SK-N-SH (cell line): ENCODE measurements at regions not wholly inside any gene's neighbourhood (a gene's known extent, or its start where the extent isn't known, plus 50 kb on each side); places are given as distances from the start of the nearest gene placed in this dataset.

Experiments
- CTCF ChIA-PET: fragments of 300-600, 350-600 bp; formaldehyde crosslinking; extraction: SDS; loops from one replicate; lab custom pipeline; 2021; lab: Yijun Ruan, JAX
- POLR2A ChIA-PET: fragments of 350-600 bp; sonication (Branson Sonifier 250); formaldehyde crosslinking; extraction: SDS; loops from one replicate; lab custom pipeline; 2020; ENCODE audit warnings: antibody characterized with exemption, inconsistent platforms; lab: Yijun Ruan, JAX
- DNase-seq: peaks from one replicate; pipeline ENCODE4 v3.0.0; 2012
- H2AFZ ChIP-seq: fragments of 200-600 bp; sonication (generic); 2 replicates; pipeline ENCODE4 v1.8.1; 2016; ENCODE audit warnings: antibody characterized with exemption, mild to moderate bottlenecking, low read depth
- H3F3A ChIP-seq: fragments of 200-600 bp; sonication (generic); replicated peaks from 2 replicates; pipeline ENCODE3; 2016; ENCODE audit warnings: antibody characterized with exemption, mild to moderate bottlenecking; ENCODE audit not compliant: insufficient read depth
- H3K27ac ChIP-seq, 2 experiments: fragments of 200-500 bp in 1 of 2; fragments of 200-600 bp in 1 of 2; sonication (Bioruptor generic) in 1 of 2; sonication (generic), shearing (Covaris generic) in 1 of 2; 2 replicates each; pipeline versions ENCODE4 v1.5.1 to v1.6.1; 2014 to 2016; ENCODE audit warnings: low read depth in 2 of 2, inconsistent platforms in 1 of 2, low read length in 1 of 2, mild to moderate bottlenecking in 1 of 2, mixed read lengths in 1 of 2
- H3K27me3 ChIP-seq: fragments of 200-600 bp; sonication (generic), shearing (Covaris generic); 2 replicates; pipeline ENCODE4 v1.6.1; 2016; ENCODE audit warnings: mixed run types; ENCODE audit not compliant: insufficient read depth
- H3K36me3 ChIP-seq, 2 experiments: fragments of 200-500 bp in 1 of 2; fragments of 200-600 bp in 1 of 2; sonication (Bioruptor generic) in 1 of 2; sonication (generic) in 1 of 2; replicated peaks in 1 of 2; 2 replicates each; pipeline versions ENCODE3 to v1.5.1; 2014 to 2016; ENCODE audit warnings: low read length in 1 of 2, mild to moderate bottlenecking in 1 of 2; ENCODE audit not compliant: insufficient read depth in 2 of 2, control insufficient read depth in 1 of 2
- H3K4me1 ChIP-seq, 2 experiments: fragments of 200-500 bp in 1 of 2; fragments of 200-600 bp in 1 of 2; sonication (Bioruptor generic) in 1 of 2; sonication (generic), shearing (Covaris generic) in 1 of 2; 2 replicates each; pipeline versions ENCODE4 v1.5.1 to v1.6.1; 2014 to 2016; ENCODE audit warnings: low read depth in 1 of 2, low read length in 1 of 2, mixed run types in 1 of 2; ENCODE audit not compliant: insufficient read depth in 2 of 2, control insufficient read depth in 1 of 2
- H3K4me2 ChIP-seq: fragments of 200-600 bp; sonication (generic), shearing (Covaris generic); 2 replicates; pipeline ENCODE4 v1.6.1; 2017; ENCODE audit warnings: mixed run types
- H3K4me3 ChIP-seq, 2 experiments: fragments of 200-500 bp in 1 of 2; fragments of 200-600 bp in 1 of 2; sonication (Bioruptor generic) in 1 of 2; sonication (generic), shearing (Covaris generic) in 1 of 2; 2 replicates each; pipeline versions ENCODE4 v1.5.1 to v1.8.1; 2014 to 2016; ENCODE audit warnings: low read depth in 2 of 2, inconsistent platforms in 1 of 2, low read length in 1 of 2, mild to moderate bottlenecking in 1 of 2, mixed read lengths in 1 of 2, moderate library complexity in 1 of 2
- H3K79me2 ChIP-seq: fragments of 200-600 bp; sonication (generic); 2 replicates; pipeline ENCODE4 v1.8.1; 2017; ENCODE audit warnings: mild to moderate bottlenecking; ENCODE audit not compliant: insufficient read depth
- H3K9ac ChIP-seq: fragments of 200-600 bp; sonication (generic); 2 replicates; pipeline ENCODE4 v1.6.1; 2017; ENCODE audit warnings: mixed run types
- H3K9me2 ChIP-seq: fragments of 200-600 bp; sonication (generic); 2 replicates; pipeline ENCODE4 v1.6.1; 2017; ENCODE audit warnings: mixed run types
- H3K9me3 ChIP-seq: fragments of 200-600 bp; sonication (generic); 2 replicates; pipeline ENCODE4 v1.6.1; 2017; ENCODE audit warnings: mixed run types, mild to moderate bottlenecking, moderate library complexity
- H4K20me1 ChIP-seq: fragments of 200-600 bp; sonication (generic); 2 replicates; pipeline ENCODE4 v1.6.1; 2017; ENCODE audit warnings: mild to moderate bottlenecking, mixed run types; ENCODE audit not compliant: insufficient read depth
- CHD2 ChIP-seq: fragments of 150-350 bp; IDR thresholded peaks from 2 replicates; pipeline ENCODE4 v1.6.1; 2018; ENCODE audit warnings: low read length; ENCODE audit not compliant: partially characterized antibody
- EZH2phosphoT487 ChIP-seq: fragments of 200-600 bp; sonication (generic); IDR thresholded peaks from 2 replicates; pipeline ENCODE4 v1.6.1; 2017; ENCODE audit warnings: low read depth, mixed run types, mild to moderate bottlenecking, antibody characterized with exemption, moderate library complexity, borderline replicate concordance
- FOSL2 ChIP-seq: IDR thresholded peaks from 2 replicates; pipeline ENCODE4 v1.4.0; 2012; ENCODE audit warnings: low read depth, mild to moderate bottlenecking, moderate library complexity, borderline replicate concordance
- FOXJ3 ChIP-seq: sonication (generic); formaldehyde crosslinking; IDR thresholded peaks from 2 replicates; pipeline ENCODE4 v1.5.1; 2020; ENCODE audit warnings: mild to moderate bottlenecking, missing genetic modification reagents
- GABPA ChIP-seq: IDR thresholded peaks from 2 replicates; pipeline ENCODE4 v1.4.0; 2012; ENCODE audit warnings: low read depth, mild to moderate bottlenecking
- JUND ChIP-seq: IDR thresholded peaks from 2 replicates; pipeline ENCODE4 v1.4.0; 2012
- MAX ChIP-seq: IDR thresholded peaks from 2 replicates; pipeline ENCODE4 v1.4.0; 2012; ENCODE audit warnings: low read depth
- MXI1 ChIP-seq: IDR thresholded peaks from 2 replicates; pipeline ENCODE4 v1.6.1; 2012; ENCODE audit warnings: mild to moderate bottlenecking, low read depth, low read length, improper control_type of control experiment
- NFIC ChIP-seq: IDR thresholded peaks from 2 replicates; pipeline ENCODE4 v1.4.0; 2012; ENCODE audit warnings: borderline replicate concordance
- RCOR1 ChIP-seq: fragments of 150-350 bp; IDR thresholded peaks from 2 replicates; pipeline ENCODE4 v1.6.1; 2017; ENCODE audit warnings: antibody characterized with exemption, low read length
- REST ChIP-seq: IDR thresholded peaks from 2 replicates; pipeline ENCODE4 v1.6.1; 2012; ENCODE audit warnings: mild to moderate bottlenecking, low read depth, low read length, moderate library complexity
- RFX5 ChIP-seq: IDR thresholded peaks from 2 replicates; pipeline ENCODE4 v1.6.1; 2012; ENCODE audit warnings: mild to moderate bottlenecking, improper control_type of control experiment, low read length
- TCF12 ChIP-seq: IDR thresholded peaks from 2 replicates; pipeline ENCODE4 v1.4.0; 2012
- TEAD4 ChIP-seq: IDR thresholded peaks from 2 replicates; pipeline ENCODE4 v1.4.0; 2012; ENCODE audit warnings: mild to moderate bottlenecking, borderline replicate concordance; ENCODE audit not compliant: insufficient read depth
- ZBTB33 ChIP-seq: IDR thresholded peaks from 2 replicates; pipeline ENCODE4 v1.4.0; 2012; ENCODE audit warnings: low read depth, borderline replicate concordance
- WGBS: methylation state at CpG from one replicate; pipeline ENCODE4 v1.1.6; 2017; ENCODE audit warnings: low lambda C conversion rate; 5-methylcytosine and 5-hydroxymethylcytosine counted together
- TF ChIP-seq, protein P1 (sequence below): fragments of 150-350 bp; IDR thresholded peaks from 2 replicates; pipeline ENCODE4 v1.6.1; 2017; ENCODE audit warnings: antibody characterized with exemption, low read length, low read depth, borderline replicate concordance
- TF ChIP-seq, protein P2 (sequence below): IDR thresholded peaks from 2 replicates; pipeline ENCODE4 v1.4.0; 2012; ENCODE audit warnings: low read depth, borderline replicate concordance
- TF ChIP-seq, protein P3 (sequence below): fragments of 200-600 bp; sonication (generic); IDR thresholded peaks from 2 replicates; pipeline ENCODE4 v1.6.1; 2017; ENCODE audit warnings: antibody characterized with exemption, mild to moderate bottlenecking, moderate library complexity
- TF ChIP-seq, protein P4 (sequence below): fragments of 150-350 bp; IDR thresholded peaks from 2 replicates; pipeline ENCODE4 v1.6.1; 2016; ENCODE audit warnings: mild to moderate bottlenecking, low read depth, low read length

DNA sequence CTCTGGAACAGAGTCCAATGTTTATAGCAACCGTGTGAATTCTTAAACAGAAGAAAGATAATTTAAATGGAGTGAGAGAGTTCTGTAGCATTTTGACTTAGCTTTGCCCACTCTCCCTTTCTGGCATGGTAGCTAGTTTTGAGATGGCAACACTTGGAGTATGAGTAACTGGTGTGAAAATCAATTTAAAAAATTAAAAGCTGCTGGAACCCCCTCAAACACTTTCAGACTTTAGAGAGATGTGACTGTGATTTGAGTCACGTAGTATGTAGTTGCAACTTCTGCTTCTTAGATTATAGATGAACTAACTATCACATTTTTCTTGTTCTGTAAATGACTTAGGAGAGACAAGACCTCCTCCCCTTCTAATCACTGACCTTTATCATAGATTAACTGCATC, 2309.5 kb upstream of the C9orf72 start:
- H3K36me3 ChIP-seq = no peaks in the 10 kb centered on the region
- no peaks in the 10 kb centered on the region for H4K20me1 ChIP-seq
- ChIA-PET CTCF (no interaction called here), POLR2A (no interaction called here)
- no peaks in the 10 kb centered on the region for H3K9me2 ChIP-seq
- WGBS = 51% methylated on average over 2 of the region's 2 CpGs
- H3K9me3 ChIP-seq = no peaks in the 10 kb centered on the region
- no peaks in the 10 kb centered on the region for H3K79me2 ChIP-seq
- H3K4me1 ChIP-seq = no peaks in the 10 kb centered on the region
- no peak overlapping the region for H3K9ac ChIP-seq
- H3K27me3 ChIP-seq = no peaks in the 10 kb centered on the region
- H3F3A ChIP-seq = no peaks in the 10 kb centered on the region
- no peak overlapping the region for H2AFZ ChIP-seq
- no peak overlapping the region for H3K4me3 ChIP-seq
- TF ChIP-seq, protein P1, sequence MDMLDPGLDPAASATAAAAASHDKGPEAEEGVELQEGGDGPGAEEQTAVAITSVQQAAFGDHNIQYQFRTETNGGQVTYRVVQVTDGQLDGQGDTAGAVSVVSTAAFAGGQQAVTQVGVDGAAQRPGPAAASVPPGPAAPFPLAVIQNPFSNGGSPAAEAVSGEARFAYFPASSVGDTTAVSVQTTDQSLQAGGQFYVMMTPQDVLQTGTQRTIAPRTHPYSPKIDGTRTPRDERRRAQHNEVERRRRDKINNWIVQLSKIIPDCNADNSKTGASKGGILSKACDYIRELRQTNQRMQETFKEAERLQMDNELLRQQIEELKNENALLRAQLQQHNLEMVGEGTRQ = no peak
- no peak for TF ChIP-seq EZH2phosphoT487
- TF ChIP-seq JUND = no peak
- TF ChIP-seq CHD2 = no peak
- no peak for TF ChIP-seq TEAD4
- TF ChIP-seq REST = no peak
- TF ChIP-seq, protein P2, sequence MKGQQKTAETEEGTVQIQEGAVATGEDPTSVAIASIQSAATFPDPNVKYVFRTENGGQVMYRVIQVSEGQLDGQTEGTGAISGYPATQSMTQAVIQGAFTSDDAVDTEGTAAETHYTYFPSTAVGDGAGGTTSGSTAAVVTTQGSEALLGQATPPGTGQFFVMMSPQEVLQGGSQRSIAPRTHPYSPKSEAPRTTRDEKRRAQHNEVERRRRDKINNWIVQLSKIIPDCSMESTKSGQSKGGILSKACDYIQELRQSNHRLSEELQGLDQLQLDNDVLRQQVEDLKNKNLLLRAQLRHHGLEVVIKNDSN = no peak
- TF ChIP-seq ZBTB33 = no peak
- no peak for TF ChIP-seq GABPA
- no peak for TF ChIP-seq FOXJ3 (CRISPR knock-in tag)
- TF ChIP-seq TCF12 = no peak
- no peak for TF ChIP-seq NFIC
- TF ChIP-seq, protein P3, sequence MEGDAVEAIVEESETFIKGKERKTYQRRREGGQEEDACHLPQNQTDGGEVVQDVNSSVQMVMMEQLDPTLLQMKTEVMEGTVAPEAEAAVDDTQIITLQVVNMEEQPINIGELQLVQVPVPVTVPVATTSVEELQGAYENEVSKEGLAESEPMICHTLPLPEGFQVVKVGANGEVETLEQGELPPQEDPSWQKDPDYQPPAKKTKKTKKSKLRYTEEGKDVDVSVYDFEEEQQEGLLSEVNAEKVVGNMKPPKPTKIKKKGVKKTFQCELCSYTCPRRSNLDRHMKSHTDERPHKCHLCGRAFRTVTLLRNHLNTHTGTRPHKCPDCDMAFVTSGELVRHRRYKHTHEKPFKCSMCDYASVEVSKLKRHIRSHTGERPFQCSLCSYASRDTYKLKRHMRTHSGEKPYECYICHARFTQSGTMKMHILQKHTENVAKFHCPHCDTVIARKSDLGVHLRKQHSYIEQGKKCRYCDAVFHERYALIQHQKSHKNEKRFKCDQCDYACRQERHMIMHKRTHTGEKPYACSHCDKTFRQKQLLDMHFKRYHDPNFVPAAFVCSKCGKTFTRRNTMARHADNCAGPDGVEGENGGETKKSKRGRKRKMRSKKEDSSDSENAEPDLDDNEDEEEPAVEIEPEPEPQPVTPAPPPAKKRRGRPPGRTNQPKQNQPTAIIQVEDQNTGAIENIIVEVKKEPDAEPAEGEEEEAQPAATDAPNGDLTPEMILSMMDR = no peak
- TF ChIP-seq RFX5 = no peak
- no peak for TF ChIP-seq MXI1
- no peak for TF ChIP-seq RCOR1
- TF ChIP-seq FOSL2 = no peak
- TF ChIP-seq, protein P4, sequence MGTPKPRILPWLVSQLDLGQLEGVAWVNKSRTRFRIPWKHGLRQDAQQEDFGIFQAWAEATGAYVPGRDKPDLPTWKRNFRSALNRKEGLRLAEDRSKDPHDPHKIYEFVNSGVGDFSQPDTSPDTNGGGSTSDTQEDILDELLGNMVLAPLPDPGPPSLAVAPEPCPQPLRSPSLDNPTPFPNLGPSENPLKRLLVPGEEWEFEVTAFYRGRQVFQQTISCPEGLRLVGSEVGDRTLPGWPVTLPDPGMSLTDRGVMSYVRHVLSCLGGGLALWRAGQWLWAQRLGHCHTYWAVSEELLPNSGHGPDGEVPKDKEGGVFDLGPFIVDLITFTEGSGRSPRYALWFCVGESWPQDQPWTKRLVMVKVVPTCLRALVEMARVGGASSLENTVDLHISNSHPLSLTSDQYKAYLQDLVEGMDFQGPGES = no peak
- no peak for TF ChIP-seq MAX
- DNase-seq = no peak
- H3K27ac ChIP-seq = no peak overlapping the region
- H3K4me2 ChIP-seq = no peak overlapping the region
